Keratinocyte (primary cell): ENCODE measurements at regions not wholly inside any gene's neighbourhood (a gene's known extent, or its start where the extent isn't known, plus 50 kb on each side); places are given as distances from the start of the nearest gene placed in this dataset.

ENCODE experiments used
- DNase-seq: peaks from one replicate; pipeline ENCODE4 v3.0.0-alpha.2; 2011; ENCODE audit warnings: low read depth, missing footprints, low spot score
- FAIRE-seq: peaks from 2 replicates; lab custom pipeline; 2011; peaks lifted over from hg19 to GRCh38; lab: Jason Lieb, UNC
- H2AFZ ChIP-seq: 2 replicates; pipeline ENCODE4 v1.6.0; 2012; ENCODE audit warnings: low read length, control low read depth, inconsistent platforms; ENCODE audit not compliant: control insufficient read depth
- H3K27ac ChIP-seq: 2 replicates; pipeline ENCODE4 v1.5.1; 2011; ENCODE audit warnings: low read length; ENCODE audit not compliant: control insufficient read depth, insufficient read depth
- H3K27me3 ChIP-seq: 3 replicates; pipeline ENCODE4 v1.6.0; 2011; ENCODE audit warnings: low read length; ENCODE audit not compliant: control insufficient read depth, insufficient read depth; ENCODE audit errors: extremely low read depth
- H3K36me3 ChIP-seq, 2 experiments: 2 replicates in 1 of 2; 3 replicates in 1 of 2; pipeline ENCODE4 v1.5.1; 2011; ENCODE audit warnings: low read length in 2 of 2, mild to moderate bottlenecking in 1 of 2; ENCODE audit not compliant: control insufficient read depth in 2 of 2, insufficient read depth in 2 of 2; ENCODE audit errors: extremely low read depth in 1 of 2
- H3K4me1 ChIP-seq: 3 replicates; pipeline ENCODE4 v1.5.1; 2011; ENCODE audit warnings: low read length; ENCODE audit not compliant: control insufficient read depth, insufficient read depth; ENCODE audit errors: extremely low read depth
- H3K4me2 ChIP-seq: 3 replicates; pipeline ENCODE4 v1.6.0; 2011; ENCODE audit warnings: low read depth, low read length; ENCODE audit not compliant: control insufficient read depth, insufficient read depth; ENCODE audit errors: extremely low read depth
- H3K4me3 ChIP-seq, 3 experiments: fragments of 200-600 bp in 1 of 3; sonication (generic) in 1 of 3; 2 replicates in 2 of 3; 3 replicates in 1 of 3; pipeline ENCODE4 v1.5.1; 2011 to 2016; ENCODE audit warnings: low read length in 3 of 3, mild to moderate bottlenecking in 3 of 3, control low read depth in 2 of 3, inconsistent platforms in 1 of 3, low read depth in 1 of 3, mixed read lengths in 1 of 3, mixed run types in 1 of 3, moderate library complexity in 1 of 3; ENCODE audit not compliant: control insufficient read depth in 2 of 3, insufficient read depth in 2 of 3; ENCODE audit errors: extremely low read depth in 1 of 3
- H3K79me2 ChIP-seq: 2 replicates; pipeline ENCODE4 v1.6.0; 2012; ENCODE audit warnings: low read length; ENCODE audit not compliant: control insufficient read depth, insufficient read depth
- H3K9ac ChIP-seq: 3 replicates; pipeline ENCODE4 v1.6.0; 2011; ENCODE audit warnings: low read length; ENCODE audit not compliant: control insufficient read depth, insufficient read depth; ENCODE audit errors: extremely low read depth
- H3K9me1 ChIP-seq: 3 replicates; pipeline ENCODE4 v1.6.0; 2011; ENCODE audit warnings: low read length; ENCODE audit not compliant: control insufficient read depth, insufficient read depth; ENCODE audit errors: extremely low read depth
- H3K9me3 ChIP-seq: 2 replicates; pipeline ENCODE4 v1.5.1; 2012; ENCODE audit warnings: low read depth, low read length; ENCODE audit not compliant: control insufficient read depth
- H4K20me1 ChIP-seq: 3 replicates; pipeline ENCODE4 v1.6.0; 2011; ENCODE audit warnings: low read length; ENCODE audit not compliant: control insufficient read depth, insufficient read depth; ENCODE audit errors: extremely low read depth
- CTCF ChIP-seq, 3 experiments: IDR thresholded peaks in 1 of 3; conservative IDR thresholded peaks in 1 of 3; optimal IDR thresholded peaks in 1 of 3; 2 replicates in 2 of 3; 3 replicates in 1 of 3; pipeline versions ENCODE3 to v1.5.1; 2011; ENCODE audit warnings: low read length in 3 of 3, mild to moderate bottlenecking in 3 of 3, moderate library complexity in 2 of 3, control low read depth in 1 of 3, inconsistent platforms in 1 of 3; ENCODE audit not compliant: insufficient read depth in 2 of 3; ENCODE audit errors: extremely low read depth in 1 of 3
- EZH2 ChIP-seq: IDR thresholded peaks from one replicate; pipeline ENCODE4 v1.6.1; 2012; ENCODE audit warnings: inconsistent platforms, mild to moderate bottlenecking, low read length, moderate library complexity
- dilution Hi-C: fragments of 300-500 bp; cut with MboI; formaldehyde crosslinking; loops from one replicate; pipeline ENCODE4 v1.7.0; 2020; ENCODE audit warnings: low sequenced_read_pairs; ENCODE audit not compliant: extremely low pct_ligation_motif_present

- dilution Hi-C loops = no loop called here
- Histone ChIP-seq H3K36me3 (no peaks in the 10 kb centered on the region), H3K4me1 (peaks cover 10% of the 10 kb centered on the region), H3K79me2 (no peaks in the 10 kb centered on the region), H3K9me3 (no peaks in the 10 kb centered on the region), H3K4me2 (no peak overlapping the region), H3K27ac (no peak overlapping the region), H3K27me3 (no peaks in the 10 kb centered on the region), H2AFZ (no peak overlapping the region), H3K4me3 (no peak overlapping the region), H4K20me1 (no peaks in the 10 kb centered on the region), H3K9me1 (no peaks in the 10 kb centered on the region), H3K9ac (no peak overlapping the region)
- DNase-seq (no peak), FAIRE-seq (no peak)
- TF ChIP-seq EZH2 (no peak), CTCF (optimal IDR thresholded peaks at IDR 0.05 in 1 of 3, IDR thresholded peaks at IDR 0.05 in 1 of 3, conservative IDR thresholded peaks at IDR 0.05 in 1 of 3; ENCODE audit: extremely low read depth in 1 of 3, insufficient read depth in 2 of 3, low read length in 3 of 3) (no peak)
Measured at GRCh38 chr6:121600389-121601168, 165.1 kb downstream of the GJA1 start.

- Histone ChIP-seq H3K4me1 (peaks cover 2% of the 10 kb centered on the region), H3K4me2 (no peak overlapping the region), H3K36me3 (no peaks in the 10 kb centered on the region), H3K9me3 (no peaks in the 10 kb centered on the region), H2AFZ (no peak overlapping the region), H3K9me1 (no peaks in the 10 kb centered on the region), H3K79me2 (no peaks in the 10 kb centered on the region), H3K4me3 (no peak overlapping the region), H3K27ac (no peak overlapping the region), H3K27me3 (no peaks in the 10 kb centered on the region), H4K20me1 (no peaks in the 10 kb centered on the region), H3K9ac (no peak overlapping the region)
- TF ChIP-seq EZH2 (no peak), CTCF (optimal IDR thresholded peaks at IDR 0.05 in 1 of 3, IDR thresholded peaks at IDR 0.05 in 1 of 3, conservative IDR thresholded peaks at IDR 0.05 in 1 of 3; ENCODE audit: extremely low read depth in 1 of 3, insufficient read depth in 2 of 3, low read length in 3 of 3) (no peak)
- DNase-seq (no peak), FAIRE-seq (no peak)
- dilution Hi-C loops = no loop called here
Measured at GRCh38 chr6:121603486-121603885, 168.0 kb downstream of the GJA1 start.
